Fibroblast of gingiva (primary cell): ENCODE measurements at regions not wholly inside any gene's neighbourhood (a gene's known extent, or its start where the extent isn't known, plus 50 kb on each side); places are given as distances from the start of the nearest gene placed in this dataset.

ENCODE experiments used
- DNase-seq: peaks from one replicate; pipeline ENCODE4 v3.0.0-alpha.2; 2011; ENCODE audit warnings: low read depth

GRCh38 chr1:213374369-213374768 is 323.3 kb downstream of the RPS6KC1 start:
- peak; percentile 11 for DNase-seq

- DNase-seq = no peak
Observed at GRCh38 chr1:213375002-213375401, 324.0 kb downstream of the RPS6KC1 start.

GRCh38 chr1:213376862-213377372 is 325.9 kb downstream of the RPS6KC1 start:
- no peak for DNase-seq

- DNase-seq = no peak
Observed at GRCh38 chr1:213380865-213381264, 329.8 kb downstream of the RPS6KC1 start.

GRCh38 chr1:213381572-213382084 is 330.6 kb downstream of the RPS6KC1 start:
- DNase-seq = no peak

GRCh38 chr1:213383465-213383864 is 332.4 kb downstream of the RPS6KC1 start:
- no peak for DNase-seq

GRCh38 chr1:213385201-213385600 is 334.2 kb downstream of the RPS6KC1 start:
- no peak for DNase-seq

GRCh38 chr1:213385806-213386324 is 334.8 kb downstream of the RPS6KC1 start:
- DNase-seq = no peak

GRCh38 chr1:213387380-213388015 is 336.5 kb downstream of the RPS6KC1 start:
- no peak for DNase-seq

GRCh38 chr1:213388199-213388598 is 337.2 kb downstream of the RPS6KC1 start:
- DNase-seq = no peak

- no peak for DNase-seq
Observed at GRCh38 chr1:213389061-213389581, 338.1 kb downstream of the RPS6KC1 start.

- no peak for DNase-seq
Observed at GRCh38 chr1:213391445-213391844, 340.4 kb downstream of the RPS6KC1 start.

GRCh38 chr1:213393860-213394259 is 342.8 kb downstream of the RPS6KC1 start:
- DNase-seq = no peak

- DNase-seq = no peak
Observed at GRCh38 chr1:213394837-213395236, 343.8 kb downstream of the RPS6KC1 start.

- DNase-seq = no peak
Observed at GRCh38 chr1:213397638-213398037, 346.6 kb downstream of the RPS6KC1 start.

- DNase-seq = no peak
Observed at GRCh38 chr1:213399695-213400094, 348.7 kb downstream of the RPS6KC1 start.

- DNase-seq = no peak
Observed at GRCh38 chr1:213409208-213409631, 358.2 kb downstream of the RPS6KC1 start.

- DNase-seq = no peak
Observed at GRCh38 chr1:213409971-213410370, 358.9 kb downstream of the RPS6KC1 start.

GRCh38 chr1:213414346-213414745 is 363.3 kb downstream of the RPS6KC1 start:
- DNase-seq = no peak

- DNase-seq = no peak
Observed at GRCh38 chr1:213414911-213415310, 363.9 kb downstream of the RPS6KC1 start.

- DNase-seq = no peak
Observed at GRCh38 chr1:213415691-213416380, 364.8 kb downstream of the RPS6KC1 start.

GRCh38 chr1:213416461-213417224 is 365.6 kb downstream of the RPS6KC1 start:
- DNase-seq = no peak
